ENCODE measurements at regions not wholly inside any gene's neighbourhood (a gene's known extent, or its start where the extent isn't known, plus 50 kb on each side); places are given as distances from the start of the nearest gene placed in this dataset.
"Not testable (repeated sequence)": the region's sequence is repeated elsewhere in the genome, so short reads cannot be mapped to it uniquely, and the experiment has no call there.

GRCh38 chr2:48190230-48190629 lies 124.3 kb upstream of the FOXN2 start:
- Histone ChIP-seq H3K27ac (ENCODE audit: low read depth in 2 of 2, low read length in 2 of 2) (no peak overlapping the region), H3K27me3 (ENCODE audit: control insufficient read depth in 2 of 2, insufficient read depth in 2 of 2, low read length in 2 of 2) (no peaks in the 10 kb centered on the region), H3K4me3 (ENCODE audit: low read length in 2 of 2) (no peak overlapping the region), H3K9me3 (ENCODE audit: control insufficient read depth in 2 of 2, low read length in 2 of 2) (no peaks in the 10 kb centered on the region), H3K9ac (ENCODE audit: low read depth in 1 of 2, low read length in 2 of 2) (no peak overlapping the region), H3K4me1 (ENCODE audit: control insufficient read depth in 2 of 2, insufficient read depth in 2 of 2, low read length in 2 of 2) (no peaks in the 10 kb centered on the region), H3K36me3 (ENCODE audit: control insufficient read depth in 2 of 2, insufficient read depth in 2 of 2, low read length in 2 of 2) (no peaks in the 10 kb centered on the region)

- Histone ChIP-seq H3K4me1 (ENCODE audit: control insufficient read depth in 2 of 2, insufficient read depth in 2 of 2, low read length in 2 of 2) (no peaks in the 10 kb centered on the region), H3K9me3 (ENCODE audit: control insufficient read depth in 2 of 2, low read length in 2 of 2) (no peaks in the 10 kb centered on the region), H3K9ac (ENCODE audit: low read depth in 1 of 2, low read length in 2 of 2) (no peak overlapping the region), H3K4me3 (ENCODE audit: low read length in 2 of 2) (no peak overlapping the region), H3K36me3 (ENCODE audit: control insufficient read depth in 2 of 2, insufficient read depth in 2 of 2, low read length in 2 of 2) (no peaks in the 10 kb centered on the region), H3K27ac (ENCODE audit: low read depth in 2 of 2, low read length in 2 of 2) (no peak overlapping the region), H3K27me3 (ENCODE audit: control insufficient read depth in 2 of 2, insufficient read depth in 2 of 2, low read length in 2 of 2) (no peaks in the 10 kb centered on the region)
These were observed 119.8 kb upstream of the FOXN2 start for GRCh38 chr2:48194641-48195040.

GRCh38 chr2:48195169-48195568 lies 119.3 kb upstream of the FOXN2 start:
- no peak overlapping the region for H3K27ac ChIP-seq (ENCODE audit: low read depth in 2 of 2, low read length in 2 of 2)
- H3K36me3 ChIP-seq (ENCODE audit: control insufficient read depth in 2 of 2, insufficient read depth in 2 of 2, low read length in 2 of 2) = no peaks in the 10 kb centered on the region
- H3K4me1 ChIP-seq (ENCODE audit: control insufficient read depth in 2 of 2, insufficient read depth in 2 of 2, low read length in 2 of 2) = no peaks in the 10 kb centered on the region
- H3K27me3 ChIP-seq (ENCODE audit: control insufficient read depth in 2 of 2, insufficient read depth in 2 of 2, low read length in 2 of 2) = no peaks in the 10 kb centered on the region
- no peaks in the 10 kb centered on the region for H3K9me3 ChIP-seq (ENCODE audit: control insufficient read depth in 2 of 2, low read length in 2 of 2)
- H3K9ac ChIP-seq (ENCODE audit: low read depth in 1 of 2, low read length in 2 of 2) = no peak overlapping the region
- H3K4me3 ChIP-seq (ENCODE audit: low read length in 2 of 2) = no peak overlapping the region

GRCh38 chr2:48197618-48198017 lies 116.9 kb upstream of the FOXN2 start:
- Histone ChIP-seq H3K4me1 (ENCODE audit: control insufficient read depth in 2 of 2, insufficient read depth in 2 of 2, low read length in 2 of 2) (no peaks in the 10 kb centered on the region), H3K9me3 (ENCODE audit: control insufficient read depth in 2 of 2, low read length in 2 of 2) (no peaks in the 10 kb centered on the region), H3K27ac (ENCODE audit: low read depth in 2 of 2, low read length in 2 of 2) (no peak overlapping the region), H3K36me3 (ENCODE audit: control insufficient read depth in 2 of 2, insufficient read depth in 2 of 2, low read length in 2 of 2) (no peaks in the 10 kb centered on the region), H3K4me3 (ENCODE audit: low read length in 2 of 2) (no peak overlapping the region), H3K9ac (ENCODE audit: low read depth in 1 of 2, low read length in 2 of 2) (no peak overlapping the region), H3K27me3 (ENCODE audit: control insufficient read depth in 2 of 2, insufficient read depth in 2 of 2, low read length in 2 of 2) (no peaks in the 10 kb centered on the region)

- H3K9me3 ChIP-seq (ENCODE audit: control insufficient read depth in 2 of 2, low read length in 2 of 2) = no peaks in the 10 kb centered on the region
- no peaks in the 10 kb centered on the region for H3K4me1 ChIP-seq (ENCODE audit: control insufficient read depth in 2 of 2, insufficient read depth in 2 of 2, low read length in 2 of 2)
- H3K36me3 ChIP-seq (ENCODE audit: control insufficient read depth in 2 of 2, insufficient read depth in 2 of 2, low read length in 2 of 2) = no peaks in the 10 kb centered on the region
- no peak overlapping the region for H3K9ac ChIP-seq (ENCODE audit: low read depth in 1 of 2, low read length in 2 of 2)
- no peak overlapping the region for H3K4me3 ChIP-seq (ENCODE audit: low read length in 2 of 2)
- no peak overlapping the region for H3K27ac ChIP-seq (ENCODE audit: low read depth in 2 of 2, low read length in 2 of 2)
- no peaks in the 10 kb centered on the region for H3K27me3 ChIP-seq (ENCODE audit: control insufficient read depth in 2 of 2, insufficient read depth in 2 of 2, low read length in 2 of 2)
These were observed 116.1 kb upstream of the FOXN2 start for GRCh38 chr2:48198371-48198770.

- Histone ChIP-seq H3K9ac (ENCODE audit: low read depth in 1 of 2, low read length in 2 of 2) (no peak overlapping the region), H3K4me1 (ENCODE audit: control insufficient read depth in 2 of 2, insufficient read depth in 2 of 2, low read length in 2 of 2) (no peaks in the 10 kb centered on the region)
These were observed 115.4 kb upstream of the FOXN2 start for GRCh38 chr2:48199070-48199469.

GRCh38 chr2:48200620-48201293 lies 113.7 kb upstream of the FOXN2 start:
- Histone ChIP-seq H3K4me3 (ENCODE audit: low read length in 2 of 2) (no peak overlapping the region), H3K9me3 (ENCODE audit: control insufficient read depth in 2 of 2, low read length in 2 of 2) (no peaks in the 10 kb centered on the region), H3K4me1 (ENCODE audit: control insufficient read depth in 2 of 2, insufficient read depth in 2 of 2, low read length in 2 of 2) (no peaks in the 10 kb centered on the region)

More at GRCh38 chr2:48199070-48199469, 115.4 kb upstream of the FOXN2 start:
- H3K27ac ChIP-seq (ENCODE audit: low read depth in 2 of 2, low read length in 2 of 2) = no peak overlapping the region
- H3K36me3 ChIP-seq (ENCODE audit: control insufficient read depth in 2 of 2, insufficient read depth in 2 of 2, low read length in 2 of 2) = no peaks in the 10 kb centered on the region
- H3K27me3 ChIP-seq (ENCODE audit: control insufficient read depth in 2 of 2, insufficient read depth in 2 of 2, low read length in 2 of 2) = no peaks in the 10 kb centered on the region
- H3K9me3 ChIP-seq (ENCODE audit: control insufficient read depth in 2 of 2, low read length in 2 of 2) = no peaks in the 10 kb centered on the region
- no peak overlapping the region for H3K4me3 ChIP-seq (ENCODE audit: low read length in 2 of 2)

GRCh38 chr2:48201435-48201834 lies 113.0 kb upstream of the FOXN2 start:
- not testable (repeated sequence) for H3K9me3 ChIP-seq (ENCODE audit: control insufficient read depth in 2 of 2, low read length in 2 of 2); H3K27ac ChIP-seq (ENCODE audit: low read depth in 2 of 2, low read length in 2 of 2); H3K36me3 ChIP-seq (ENCODE audit: control insufficient read depth in 2 of 2, insufficient read depth in 2 of 2, low read length in 2 of 2); H3K4me1 ChIP-seq (ENCODE audit: control insufficient read depth in 2 of 2, insufficient read depth in 2 of 2, low read length in 2 of 2); H3K4me3 ChIP-seq (ENCODE audit: low read length in 2 of 2); H3K9ac ChIP-seq (ENCODE audit: low read depth in 1 of 2, low read length in 2 of 2); H3K27me3 ChIP-seq (ENCODE audit: control insufficient read depth in 2 of 2, insufficient read depth in 2 of 2, low read length in 2 of 2)

More at GRCh38 chr2:48200620-48201293, 113.7 kb upstream of the FOXN2 start:
- no peak overlapping the region for H3K9ac ChIP-seq (ENCODE audit: low read depth in 1 of 2, low read length in 2 of 2)
- no peaks in the 10 kb centered on the region for H3K27me3 ChIP-seq (ENCODE audit: control insufficient read depth in 2 of 2, insufficient read depth in 2 of 2, low read length in 2 of 2)
- no peak overlapping the region for H3K27ac ChIP-seq (ENCODE audit: low read depth in 2 of 2, low read length in 2 of 2)
- H3K36me3 ChIP-seq (ENCODE audit: control insufficient read depth in 2 of 2, insufficient read depth in 2 of 2, low read length in 2 of 2) = no peaks in the 10 kb centered on the region

- Histone ChIP-seq H3K9me3 (ENCODE audit: control insufficient read depth in 2 of 2, low read length in 2 of 2) (no peaks in the 10 kb centered on the region), H3K27ac (ENCODE audit: low read depth in 2 of 2, low read length in 2 of 2) (no peak overlapping the region), H3K9ac (ENCODE audit: low read depth in 1 of 2, low read length in 2 of 2) (no peak overlapping the region), H3K4me3 (ENCODE audit: low read length in 2 of 2) (no peak overlapping the region), H3K4me1 (ENCODE audit: control insufficient read depth in 2 of 2, insufficient read depth in 2 of 2, low read length in 2 of 2) (no peaks in the 10 kb centered on the region), H3K36me3 (ENCODE audit: control insufficient read depth in 2 of 2, insufficient read depth in 2 of 2, low read length in 2 of 2) (no peaks in the 10 kb centered on the region), H3K27me3 (ENCODE audit: control insufficient read depth in 2 of 2, insufficient read depth in 2 of 2, low read length in 2 of 2) (no peaks in the 10 kb centered on the region)
These were observed 111.4 kb upstream of the FOXN2 start for GRCh38 chr2:48202863-48203642.

- Histone ChIP-seq H3K27ac (ENCODE audit: low read depth in 2 of 2, low read length in 2 of 2) (no peak overlapping the region), H3K9me3 (ENCODE audit: control insufficient read depth in 2 of 2, low read length in 2 of 2) (no peaks in the 10 kb centered on the region), H3K4me3 (ENCODE audit: low read length in 2 of 2) (no peak overlapping the region), H3K27me3 (ENCODE audit: control insufficient read depth in 2 of 2, insufficient read depth in 2 of 2, low read length in 2 of 2) (no peaks in the 10 kb centered on the region), H3K4me1 (ENCODE audit: control insufficient read depth in 2 of 2, insufficient read depth in 2 of 2, low read length in 2 of 2) (no peaks in the 10 kb centered on the region), H3K9ac (ENCODE audit: low read depth in 1 of 2, low read length in 2 of 2) (no peak overlapping the region), H3K36me3 (ENCODE audit: control insufficient read depth in 2 of 2, insufficient read depth in 2 of 2, low read length in 2 of 2) (no peaks in the 10 kb centered on the region)
These were observed 110.8 kb upstream of the FOXN2 start for GRCh38 chr2:48203668-48204067.
